ENCODE measurements at regions not wholly inside any gene's neighbourhood (a gene's known extent, or its start where the extent isn't known, plus 50 kb on each side); places are given as distances from the start of the nearest gene placed in this dataset.
A peak's percentile ranks its signal among the peaks of the same experiment; 100 is the strongest.
"Not testable (repeated sequence)": the region's sequence is repeated elsewhere in the genome, so short reads cannot be mapped to it uniquely, and the experiment has no call there.

DNA sequence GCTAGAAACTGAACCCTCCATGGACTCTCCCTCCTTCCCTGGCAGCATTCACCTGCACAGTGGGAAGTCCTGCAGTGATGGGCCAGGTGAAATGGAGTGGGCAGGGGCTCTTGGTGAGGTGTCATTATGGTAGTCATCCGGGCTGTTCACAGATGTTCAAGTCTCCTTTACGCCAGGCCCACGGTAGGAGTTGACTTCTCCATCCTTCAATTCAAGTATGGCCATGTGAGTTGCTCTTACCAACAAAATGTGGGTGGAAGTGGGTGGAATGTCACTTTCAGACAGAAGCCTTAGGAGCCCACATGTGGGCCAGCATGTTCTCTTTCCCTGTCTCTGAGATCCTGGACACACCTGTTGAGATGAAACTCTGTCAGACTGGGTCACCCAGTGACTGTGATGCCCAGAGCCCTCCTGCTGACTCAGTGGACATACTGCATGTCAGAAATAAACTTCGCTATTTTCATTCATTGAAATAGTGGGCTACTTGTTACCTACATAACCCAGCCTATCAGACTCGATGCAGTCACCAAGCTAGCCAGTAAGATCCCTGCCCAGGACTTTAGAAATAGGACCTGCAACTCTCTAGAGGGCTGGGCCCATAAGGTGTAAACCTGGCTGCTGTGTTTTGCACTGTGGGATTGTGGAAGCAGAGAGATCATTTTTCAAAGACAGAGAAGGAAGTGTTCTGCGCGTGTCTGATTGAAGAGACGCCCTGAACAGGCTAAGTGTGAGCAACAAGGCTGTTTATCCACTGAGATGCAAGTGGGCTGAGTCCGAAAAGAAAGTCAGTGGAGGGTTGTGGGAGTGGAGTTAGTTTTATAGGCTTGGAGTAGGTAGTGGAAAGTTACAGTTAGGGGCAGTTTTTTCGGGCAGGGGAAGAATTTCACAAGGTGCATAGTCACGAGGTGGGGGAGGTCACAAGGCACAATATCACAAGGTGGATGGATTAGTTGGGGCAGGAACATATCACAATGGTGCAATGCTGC lies 174.4 kb downstream of the TRIM43 start:
- intact Hi-C loops (cut with micrococcal nuclease; ENCODE audit: unreplicated experiment); H3F3A ChIP-seq (ENCODE audit: insufficient read depth, low read depth); H4K20me1 ChIP-seq (ENCODE audit: insufficient read depth); CTCF ChIA-PET; POLR2A ChIA-PET (ENCODE audit: unreplicated experiment); H3K27ac ChIP-seq; H3K79me2 ChIP-seq (ENCODE audit: low read depth); H2AFZ ChIP-seq; H3K4me2 ChIP-seq; H3K4me3 ChIP-seq; H3K9me3 ChIP-seq (ENCODE audit: insufficient read depth, low read depth); H3K36me3 ChIP-seq (ENCODE audit: low read depth); H3K9me2 ChIP-seq (ENCODE audit: insufficient read depth); BruUV-seq (replicated peaks); H3K4me1 ChIP-seq (replicated peaks; ENCODE audit: insufficient read depth): not testable (repeated sequence)
- peaks cover 17% of the 10 kb centered on the region; the same call in 1 of the 2 replicates for H3K27me3 ChIP-seq (ENCODE audit: insufficient read depth, low read depth)
- peak in 1 of 2 experiments; percentile 33 for DNase-seq

DNA sequence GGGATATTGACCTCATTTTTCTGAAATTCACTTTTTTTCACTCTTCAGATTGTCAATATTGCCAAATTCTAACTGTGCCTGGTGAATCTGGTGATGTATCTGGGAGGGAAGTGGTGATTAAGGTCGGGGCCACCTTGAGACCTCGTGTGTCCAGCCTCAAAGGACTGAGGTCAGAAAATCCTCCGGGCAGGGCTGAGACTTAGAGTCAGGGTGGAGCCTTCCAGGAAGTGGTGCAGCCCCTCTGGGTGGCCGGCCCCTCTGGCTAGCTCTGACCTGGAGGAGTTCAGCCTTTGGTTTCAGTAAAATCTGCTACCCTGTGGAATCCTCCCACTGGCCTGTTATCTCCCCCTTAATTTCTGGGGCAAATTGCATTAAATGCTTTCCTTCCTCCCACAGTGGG lies 175.7 kb downstream of the TRIM43 start:
- H3K4me3 ChIP-seq; H3K36me3 ChIP-seq (ENCODE audit: low read depth); H3K79me2 ChIP-seq (ENCODE audit: low read depth); H3F3A ChIP-seq (ENCODE audit: insufficient read depth, low read depth); H3K27ac ChIP-seq; H3K4me1 ChIP-seq (replicated peaks; ENCODE audit: insufficient read depth); POLR2A ChIA-PET (ENCODE audit: unreplicated experiment); H3K4me2 ChIP-seq; BruUV-seq (replicated peaks); CTCF ChIA-PET; DNase-seq; H2AFZ ChIP-seq; H3K9me2 ChIP-seq (ENCODE audit: insufficient read depth); H3K9me3 ChIP-seq (ENCODE audit: insufficient read depth, low read depth); intact Hi-C loops (cut with micrococcal nuclease; ENCODE audit: unreplicated experiment); H4K20me1 ChIP-seq (ENCODE audit: insufficient read depth): not testable (repeated sequence)
- H3K27me3 ChIP-seq (ENCODE audit: insufficient read depth, low read depth) = peaks cover 20% of the 10 kb centered on the region; the same call in 1 of the 2 replicates

- peak in 1 of 2 experiments; percentile 8 for DNase-seq
- BruUV-seq (replicated peaks); H3K27ac ChIP-seq; H3K4me2 ChIP-seq; H3K9me2 ChIP-seq (ENCODE audit: insufficient read depth); H3K4me1 ChIP-seq (replicated peaks; ENCODE audit: insufficient read depth); CTCF ChIA-PET; H3K9me3 ChIP-seq (ENCODE audit: insufficient read depth, low read depth); H3K4me3 ChIP-seq; intact Hi-C loops (cut with micrococcal nuclease; ENCODE audit: unreplicated experiment); H4K20me1 ChIP-seq (ENCODE audit: insufficient read depth); POLR2A ChIA-PET (ENCODE audit: unreplicated experiment); H3K79me2 ChIP-seq (ENCODE audit: low read depth); H3K36me3 ChIP-seq (ENCODE audit: low read depth); H3F3A ChIP-seq (ENCODE audit: insufficient read depth, low read depth); H2AFZ ChIP-seq: not testable (repeated sequence)
- peaks cover 20% of the 10 kb centered on the region; the same call in 1 of the 2 replicates for H3K27me3 ChIP-seq (ENCODE audit: insufficient read depth, low read depth)
Observed at GRCh38 chr2:95767950-95768349, 176.1 kb downstream of the TRIM43 start.

- H3K4me3 ChIP-seq; H3K36me3 ChIP-seq (ENCODE audit: low read depth); H3K27ac ChIP-seq; intact Hi-C loops (cut with micrococcal nuclease; ENCODE audit: unreplicated experiment); H3K9me2 ChIP-seq (ENCODE audit: insufficient read depth); POLR2A ChIA-PET (ENCODE audit: unreplicated experiment); H2AFZ ChIP-seq; H3K4me2 ChIP-seq; BruUV-seq (replicated peaks); H4K20me1 ChIP-seq (ENCODE audit: insufficient read depth); H3K9me3 ChIP-seq (ENCODE audit: insufficient read depth, low read depth); H3F3A ChIP-seq (ENCODE audit: insufficient read depth, low read depth); H3K4me1 ChIP-seq (replicated peaks; ENCODE audit: insufficient read depth); CTCF ChIA-PET; H3K79me2 ChIP-seq (ENCODE audit: low read depth): not testable (repeated sequence)
- peaks cover 23% of the 10 kb centered on the region; the same call in 1 of the 2 replicates for H3K27me3 ChIP-seq (ENCODE audit: insufficient read depth, low read depth)
- DNase-seq = peak in 1 of 2 experiments; percentile 18
Observed at GRCh38 chr2:95769256-95769655, 177.5 kb downstream of the TRIM43 start.

GRCh38 chr2:95770726-95771125 lies 178.9 kb downstream of the TRIM43 start:
- POLR2A ChIA-PET (ENCODE audit: unreplicated experiment); BruUV-seq (replicated peaks): not testable (repeated sequence)

GRCh38 chr2:95774322-95775192 lies 182.8 kb downstream of the TRIM43 start:
- H3K79me2 ChIP-seq (ENCODE audit: low read depth); POLR2A ChIA-PET (ENCODE audit: unreplicated experiment); intact Hi-C loops (cut with micrococcal nuclease; ENCODE audit: unreplicated experiment); H2AFZ ChIP-seq; H3K27ac ChIP-seq; BruUV-seq (replicated peaks); H3K9me2 ChIP-seq (ENCODE audit: insufficient read depth); H3K36me3 ChIP-seq (ENCODE audit: low read depth); H3K9me3 ChIP-seq (ENCODE audit: insufficient read depth, low read depth); H3K4me3 ChIP-seq; H3K27me3 ChIP-seq (ENCODE audit: insufficient read depth, low read depth); H3K4me2 ChIP-seq; CTCF ChIA-PET; H3K4me1 ChIP-seq (replicated peaks; ENCODE audit: insufficient read depth); H3F3A ChIP-seq (ENCODE audit: insufficient read depth, low read depth); H4K20me1 ChIP-seq (ENCODE audit: insufficient read depth): not testable (repeated sequence)
- DNase-seq = peak in 1 of 2 experiments; percentile 25

More at GRCh38 chr2:95770726-95771125, 178.9 kb downstream of the TRIM43 start:
- H3K4me3 ChIP-seq; H3K79me2 ChIP-seq (ENCODE audit: low read depth); intact Hi-C loops (cut with micrococcal nuclease; ENCODE audit: unreplicated experiment); H3K4me1 ChIP-seq (replicated peaks; ENCODE audit: insufficient read depth); DNase-seq; H3K27ac ChIP-seq; H3K9me3 ChIP-seq (ENCODE audit: insufficient read depth, low read depth); H3K36me3 ChIP-seq (ENCODE audit: low read depth); CTCF ChIA-PET; H2AFZ ChIP-seq; H3K9me2 ChIP-seq (ENCODE audit: insufficient read depth); H3F3A ChIP-seq (ENCODE audit: insufficient read depth, low read depth); H3K4me2 ChIP-seq; H4K20me1 ChIP-seq (ENCODE audit: insufficient read depth): not testable (repeated sequence)
- H3K27me3 ChIP-seq (ENCODE audit: insufficient read depth, low read depth) = peaks cover 22% of the 10 kb centered on the region; the same call in 1 of the 2 replicates

GRCh38 chr2:95775193-95775531 lies 183.4 kb downstream of the TRIM43 start:
- H3K27ac ChIP-seq; H3K27me3 ChIP-seq (ENCODE audit: insufficient read depth, low read depth); POLR2A ChIA-PET (ENCODE audit: unreplicated experiment); H3F3A ChIP-seq (ENCODE audit: insufficient read depth, low read depth); DNase-seq; H2AFZ ChIP-seq; H3K36me3 ChIP-seq (ENCODE audit: low read depth); BruUV-seq (replicated peaks); H4K20me1 ChIP-seq (ENCODE audit: insufficient read depth); H3K79me2 ChIP-seq (ENCODE audit: low read depth); H3K4me2 ChIP-seq; H3K9me3 ChIP-seq (ENCODE audit: insufficient read depth, low read depth); CTCF ChIA-PET; H3K4me3 ChIP-seq; intact Hi-C loops (cut with micrococcal nuclease; ENCODE audit: unreplicated experiment); H3K9me2 ChIP-seq (ENCODE audit: insufficient read depth); H3K4me1 ChIP-seq (replicated peaks; ENCODE audit: insufficient read depth): not testable (repeated sequence)
